HG02588 (cell line): ENCODE measurements at regions not wholly inside any gene's neighbourhood (a gene's known extent, or its start where the extent isn't known, plus 50 kb on each side); places are given as distances from the start of the nearest gene placed in this dataset.

Source experiments
- ATAC-seq: cut with Tn5 transposase; IDR thresholded peaks from one replicate; pipeline ENCODE4 v1.9.1; 2021; ENCODE audit warnings: mild to moderate bottlenecking, moderate library complexity; ENCODE audit not compliant: unreplicated experiment

DNA sequence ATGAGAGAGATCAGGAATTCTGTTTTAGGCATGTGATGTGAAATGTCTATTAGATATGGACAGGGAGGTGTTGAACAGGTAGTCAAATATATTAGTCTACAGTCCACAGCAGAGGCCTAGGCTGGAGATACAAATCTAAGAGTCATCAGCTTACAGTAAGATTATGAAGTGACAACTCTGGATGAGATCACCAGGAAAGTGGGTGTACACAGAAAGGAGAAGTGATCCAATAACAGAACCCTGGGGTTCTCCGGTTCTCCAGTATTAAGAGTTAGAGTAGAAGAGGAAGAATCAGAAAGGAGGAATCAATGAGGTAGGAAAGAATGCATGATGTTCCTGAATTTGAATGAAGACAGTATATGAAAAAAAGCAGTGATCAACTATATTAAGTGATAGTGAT, 362.3 kb downstream of the FIGN start:
- no peak for ATAC-seq

DNA sequence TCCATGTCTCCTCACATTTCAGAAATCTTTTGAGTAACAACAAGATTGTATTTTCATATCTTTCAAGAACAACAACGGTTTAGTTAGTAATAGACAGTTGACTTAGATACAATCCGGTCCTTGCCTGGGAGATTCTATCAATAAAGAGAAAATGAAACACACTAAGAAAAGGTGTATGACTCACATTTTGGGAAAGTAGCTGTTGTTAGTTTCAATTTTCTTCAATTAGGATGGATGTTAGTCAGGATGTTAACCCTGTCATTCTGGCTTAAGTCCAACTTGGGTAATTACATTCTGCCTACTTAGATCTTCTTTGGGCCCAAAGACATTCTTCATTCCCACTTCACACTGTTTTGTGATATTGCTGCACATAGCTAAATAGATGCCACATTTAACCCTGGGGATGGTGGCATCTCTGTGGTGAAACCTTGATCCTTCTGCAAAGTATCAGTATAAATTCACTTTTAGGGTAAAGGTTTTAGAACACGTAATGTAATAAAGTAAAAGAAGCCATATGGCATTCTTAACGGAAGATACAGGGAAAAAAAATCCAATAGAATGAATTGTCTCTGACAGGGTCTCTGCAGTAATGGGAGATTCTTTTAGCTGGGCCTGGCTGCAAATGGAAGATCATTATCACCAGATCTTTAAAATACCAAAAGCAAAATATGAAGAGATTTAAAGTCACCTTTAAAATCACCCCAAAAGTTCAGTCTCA, 365.5 kb downstream of the FIGN start:
- no peak for ATAC-seq

DNA sequence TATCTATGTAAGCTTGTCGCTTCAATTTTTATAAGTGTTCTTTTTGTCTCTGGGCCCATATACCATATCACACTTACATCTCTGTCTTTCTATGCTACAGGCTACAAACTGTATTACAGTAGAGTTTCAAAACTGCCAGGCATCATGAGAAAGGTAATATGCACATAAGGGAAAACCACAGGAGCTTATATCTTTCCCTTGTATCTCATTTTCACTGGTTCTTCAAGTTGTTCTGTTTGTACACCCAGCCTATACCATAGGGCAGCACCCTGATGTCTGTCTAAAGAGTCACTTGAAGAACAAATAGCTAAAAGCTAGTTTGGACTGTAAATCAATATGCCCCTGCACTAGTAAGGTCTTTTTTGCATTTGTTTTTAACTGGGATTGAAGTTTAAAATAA, 366.7 kb downstream of the FIGN start:
- no peak for ATAC-seq

DNA sequence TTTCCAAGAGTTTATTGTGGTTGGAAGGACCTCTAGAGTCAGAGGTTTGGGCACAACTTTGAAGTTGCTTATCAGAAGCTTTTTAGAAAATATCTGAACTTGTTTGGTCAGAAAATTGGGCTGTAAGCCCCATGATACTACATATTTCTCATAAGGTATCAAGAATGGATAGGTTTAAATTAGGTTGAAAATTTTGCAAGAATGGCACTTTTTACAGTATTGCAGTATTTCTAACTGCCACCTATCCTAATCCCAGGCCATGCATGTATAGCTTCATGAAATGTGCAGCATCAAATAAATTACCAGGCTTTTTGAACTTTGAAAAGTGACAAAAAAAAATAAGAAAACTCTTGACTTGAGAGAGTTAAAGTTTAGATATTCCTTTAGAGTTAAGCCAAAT, 367.2 kb downstream of the FIGN start:
- no peak for ATAC-seq

DNA sequence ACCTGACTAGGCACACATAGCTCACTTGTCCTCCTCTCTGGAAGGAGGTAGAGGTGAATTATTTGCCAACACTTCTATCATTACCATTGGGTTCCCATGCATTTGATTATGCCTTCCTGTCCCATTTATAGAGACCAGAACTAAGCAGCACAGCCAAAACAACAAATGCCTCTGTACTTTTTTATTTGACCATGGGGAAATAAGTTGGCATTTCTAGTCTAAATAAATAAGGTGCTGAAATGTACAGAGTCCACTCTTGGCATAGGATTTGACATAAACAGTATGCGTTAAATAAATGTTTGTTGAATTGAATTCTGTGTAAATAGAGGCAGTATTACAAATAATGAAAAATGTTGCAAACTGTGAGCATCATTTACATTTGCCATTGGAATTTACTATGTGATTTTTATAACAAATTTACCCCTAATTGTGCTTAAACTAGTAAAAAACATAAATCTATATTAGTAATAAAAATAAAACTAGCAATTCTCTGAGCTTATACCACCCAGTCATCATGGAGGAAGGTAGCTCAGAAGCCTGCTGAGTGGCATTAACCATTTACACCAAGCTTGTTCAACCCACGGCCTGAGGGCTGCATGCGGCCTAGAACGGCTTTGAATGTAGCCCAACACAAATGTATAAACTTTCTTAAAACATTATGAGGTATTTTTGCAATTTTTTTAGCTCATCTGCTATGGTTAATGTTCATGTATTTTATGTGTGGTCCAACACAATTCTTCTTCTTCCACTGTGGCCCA, 367.8 kb downstream of the FIGN start:
- ATAC-seq: no peak

DNA sequence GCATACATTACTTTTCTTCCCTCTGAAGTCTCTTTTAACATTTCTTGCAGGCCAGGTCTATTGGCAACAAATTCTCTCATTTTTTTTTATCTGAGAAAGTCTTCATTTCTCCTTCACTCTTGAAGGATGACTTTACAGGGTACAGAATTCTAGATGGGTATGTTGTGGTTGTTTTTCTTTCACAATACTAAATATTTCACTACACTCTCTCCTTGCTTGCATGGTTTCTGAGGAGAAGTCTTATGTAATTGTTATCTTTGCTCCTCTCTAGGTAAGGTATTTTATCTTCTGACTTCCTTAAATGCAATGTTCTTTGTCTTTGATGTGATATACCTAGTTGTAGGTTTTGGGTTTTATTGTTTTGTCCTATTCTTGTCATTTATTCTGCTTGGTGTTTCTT, 371.1 kb downstream of the FIGN start:
- ATAC-seq: no peak

DNA sequence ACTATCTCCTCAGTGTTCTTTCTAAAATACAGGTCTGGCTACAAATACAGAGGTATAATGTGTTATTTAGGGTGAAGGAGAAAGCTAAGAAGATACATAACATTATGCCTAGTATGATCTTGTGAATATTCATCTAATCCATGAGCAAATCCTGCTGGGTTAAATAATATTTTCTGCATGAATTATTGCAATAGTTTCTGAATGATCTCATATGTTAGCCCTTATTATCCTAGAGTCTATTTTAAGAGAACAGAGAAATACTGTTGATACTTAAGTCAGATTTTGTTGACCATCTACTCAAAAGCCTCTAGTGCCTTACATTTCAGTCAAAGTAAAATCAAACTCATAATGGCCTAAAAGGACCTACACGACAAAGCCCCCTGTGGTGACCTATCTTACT, 382.3 kb downstream of the FIGN start:
- ATAC-seq: no peak

DNA sequence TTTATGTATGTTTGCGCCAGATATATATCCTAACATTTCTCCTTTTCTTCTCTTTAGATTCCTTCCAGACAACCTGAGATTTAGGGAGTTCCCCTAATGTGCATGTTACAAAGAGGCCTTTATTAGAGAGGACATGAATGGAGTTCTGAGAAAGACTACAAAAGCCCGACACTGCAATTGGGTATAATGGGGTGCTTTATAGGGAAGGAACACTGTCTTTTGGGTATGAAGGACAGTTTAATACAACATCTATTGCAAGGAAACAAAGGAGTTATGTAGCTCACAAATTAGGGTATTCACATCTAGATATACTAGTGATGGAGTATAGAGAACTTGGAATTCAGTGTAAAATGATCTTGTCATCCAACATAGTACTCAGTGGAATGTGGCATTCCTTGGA, 383.8 kb downstream of the FIGN start:
- ATAC-seq: no peak

DNA sequence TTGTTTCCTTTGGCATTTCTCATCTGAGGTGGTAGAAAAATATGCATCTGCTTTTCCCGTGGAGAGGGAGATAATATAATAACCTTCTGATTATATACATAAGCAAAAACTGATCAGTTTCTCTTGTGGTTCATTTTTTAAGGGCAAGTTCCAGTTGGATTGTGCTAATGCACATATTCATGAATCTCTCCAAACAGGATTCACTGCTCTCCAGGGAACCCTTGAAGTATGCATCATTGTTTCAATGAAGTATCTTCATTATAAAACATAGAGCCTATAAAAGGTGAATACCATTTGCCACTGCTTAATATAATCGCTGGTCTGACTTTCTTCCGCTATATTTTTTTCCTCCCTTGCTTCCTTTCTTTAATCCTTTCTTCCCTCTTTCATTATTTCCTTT, 384.7 kb downstream of the FIGN start:
- no peak for ATAC-seq

DNA sequence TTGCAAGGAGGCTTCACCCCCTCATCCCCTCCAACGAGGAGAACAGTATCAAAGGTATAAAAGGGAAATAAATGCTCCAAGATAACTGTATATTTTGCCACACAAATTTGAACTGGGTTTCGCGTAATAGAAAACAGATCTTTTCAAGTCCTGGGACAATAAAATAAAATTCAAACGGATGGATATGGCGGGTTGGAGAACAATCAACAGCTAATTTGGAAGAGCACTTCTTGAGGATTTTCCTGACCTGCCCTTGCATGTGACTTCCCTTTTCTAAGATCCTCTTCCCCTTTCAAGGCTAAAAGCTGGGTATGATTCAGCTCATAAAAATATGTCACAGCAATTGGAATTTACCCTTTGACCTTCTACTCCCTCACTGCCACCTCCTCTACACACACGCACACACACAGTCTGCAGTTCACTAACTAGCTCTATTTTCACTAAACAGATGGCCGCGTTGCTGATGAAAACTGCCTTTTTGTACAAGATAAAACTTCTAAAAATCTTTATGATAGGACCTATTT, 386.9 kb downstream of the FIGN start:
- ATAC-seq: no peak

DNA sequence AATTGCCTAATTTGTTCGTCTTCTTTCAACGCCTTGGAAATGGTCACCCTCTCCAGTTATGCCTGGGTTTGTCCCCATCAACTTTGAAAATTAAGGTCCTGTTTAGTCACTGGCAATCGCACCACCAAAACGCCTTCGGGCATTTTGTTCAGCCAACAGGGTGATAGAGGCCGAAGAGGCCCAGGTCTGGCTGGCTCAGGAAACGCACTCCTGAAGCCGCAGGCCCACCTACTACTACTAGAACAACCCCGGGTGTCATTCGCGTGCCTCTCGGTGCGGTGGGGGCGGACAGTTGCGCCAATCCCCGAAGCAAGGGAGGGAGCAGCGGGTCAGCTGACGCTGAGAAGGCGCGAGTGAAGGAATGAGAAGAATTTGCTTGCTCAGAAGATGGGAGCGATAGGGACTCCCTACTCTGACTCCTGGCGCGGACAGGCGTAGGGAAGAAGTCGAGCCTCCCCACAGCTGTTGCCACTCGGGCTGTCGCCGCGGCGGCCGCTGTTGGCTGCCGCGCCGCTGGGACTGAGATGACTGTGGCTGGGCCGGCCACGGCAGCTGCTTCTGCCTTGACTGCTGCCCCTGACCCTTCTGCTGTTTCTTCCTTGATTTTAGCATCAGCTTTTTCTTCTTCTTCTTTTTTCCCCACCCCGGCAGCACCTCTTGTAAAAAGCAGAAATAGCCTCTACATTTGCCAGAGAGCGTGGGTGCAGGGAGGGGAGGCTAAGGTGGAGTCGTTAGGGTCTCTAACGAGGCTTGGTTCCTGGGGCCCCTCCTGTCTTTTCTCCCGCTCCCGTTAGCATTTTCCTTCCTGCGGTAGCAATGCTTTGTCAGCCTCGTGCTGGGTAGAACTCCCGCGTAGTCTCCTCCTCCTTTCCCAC, 387.6 kb downstream of the FIGN start:
- no peak for ATAC-seq

DNA sequence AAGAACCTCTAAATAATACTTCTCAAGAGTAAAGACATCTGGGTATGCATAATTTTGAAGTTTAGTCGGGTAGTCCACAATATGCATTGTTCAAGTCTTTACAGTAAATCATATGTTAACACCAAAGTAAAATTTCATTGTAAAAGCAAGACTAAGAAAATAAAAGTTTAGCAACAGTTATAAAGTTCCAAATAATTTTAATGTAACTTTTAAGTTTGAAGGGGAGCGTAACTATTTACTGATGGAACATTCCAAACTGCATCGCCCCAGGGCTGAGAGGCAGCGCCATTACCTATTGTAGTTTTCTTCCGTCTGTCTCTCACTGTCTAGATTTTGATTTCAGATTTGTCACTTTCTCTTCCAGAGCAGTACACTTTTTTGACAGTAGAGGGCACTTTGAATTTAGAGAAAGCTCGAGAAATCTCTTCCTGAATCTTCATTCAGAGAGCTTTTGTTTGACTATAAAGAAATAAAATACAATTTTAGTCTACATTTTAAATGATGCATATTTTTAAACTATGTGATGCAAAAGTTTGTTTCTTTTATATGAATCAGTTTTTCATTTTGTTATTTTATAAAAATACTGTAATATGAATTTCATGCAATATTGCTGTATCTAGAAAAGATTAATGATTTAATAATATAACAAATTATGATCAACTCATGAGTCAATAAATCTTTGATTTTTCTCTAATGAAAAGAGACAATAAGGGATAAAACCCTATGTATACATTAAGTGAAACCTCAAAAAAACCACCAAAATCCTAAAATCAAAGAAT, 389.8 kb downstream of the FIGN start:
- ATAC-seq: no peak

DNA sequence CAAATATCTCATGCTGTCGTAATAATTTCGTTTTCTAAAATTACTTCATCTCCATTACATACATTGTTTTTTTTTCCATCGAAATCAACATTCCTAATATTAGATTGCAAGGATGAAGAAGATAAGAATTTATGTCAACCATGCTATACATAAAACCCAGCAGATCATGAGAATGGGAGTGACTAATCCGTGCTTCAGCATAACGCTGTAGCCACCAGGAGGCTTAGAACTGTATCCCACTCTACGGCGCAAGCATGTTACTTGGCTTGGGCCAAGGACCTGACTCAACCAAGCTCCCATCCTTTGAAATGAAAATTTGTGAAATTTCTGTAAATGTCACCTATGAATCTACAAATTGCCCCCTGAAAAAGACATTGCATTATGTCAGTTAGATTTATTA, 392.5 kb downstream of the FIGN start:
- ATAC-seq: no peak

DNA sequence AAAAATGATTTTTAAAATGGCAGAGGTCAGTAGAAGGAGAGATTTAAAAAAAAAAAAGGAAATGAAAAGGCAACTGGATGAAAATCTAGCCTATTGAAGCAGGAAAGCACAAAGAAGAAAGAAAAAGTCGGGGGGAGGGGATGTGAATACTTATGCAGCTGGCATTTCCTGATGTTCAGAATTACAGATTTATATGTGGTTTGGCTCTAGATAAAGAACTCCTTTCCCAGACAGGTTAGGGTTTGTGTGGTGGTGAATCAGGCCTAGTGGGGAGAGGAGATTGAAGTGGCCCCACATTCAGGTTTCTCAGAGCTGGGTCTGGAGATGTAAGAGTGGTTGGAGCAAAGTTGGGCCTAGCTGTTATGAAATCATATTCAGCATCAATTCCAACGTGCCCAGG, 394.4 kb downstream of the FIGN start:
- ATAC-seq: no peak

DNA sequence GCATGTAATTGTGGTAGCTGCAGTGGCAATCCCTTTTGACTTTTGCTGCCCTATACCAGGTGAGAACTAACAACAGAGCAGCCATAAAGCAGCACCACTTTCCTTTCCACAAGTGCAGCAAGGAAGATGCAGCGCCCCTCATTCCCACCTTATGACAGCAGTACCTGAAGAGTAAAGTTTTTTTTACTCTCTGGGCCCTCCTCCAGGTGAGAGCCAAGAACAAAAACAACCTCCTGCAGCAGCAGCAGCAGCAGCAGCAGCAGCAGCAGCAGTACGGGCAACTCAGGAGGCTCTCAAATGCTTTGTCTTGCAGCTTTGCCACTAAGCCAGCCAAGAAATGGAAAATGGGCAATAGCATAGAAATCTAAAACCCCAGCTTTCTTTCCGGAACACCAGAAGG, 397.5 kb downstream of the FIGN start:
- no peak for ATAC-seq

DNA sequence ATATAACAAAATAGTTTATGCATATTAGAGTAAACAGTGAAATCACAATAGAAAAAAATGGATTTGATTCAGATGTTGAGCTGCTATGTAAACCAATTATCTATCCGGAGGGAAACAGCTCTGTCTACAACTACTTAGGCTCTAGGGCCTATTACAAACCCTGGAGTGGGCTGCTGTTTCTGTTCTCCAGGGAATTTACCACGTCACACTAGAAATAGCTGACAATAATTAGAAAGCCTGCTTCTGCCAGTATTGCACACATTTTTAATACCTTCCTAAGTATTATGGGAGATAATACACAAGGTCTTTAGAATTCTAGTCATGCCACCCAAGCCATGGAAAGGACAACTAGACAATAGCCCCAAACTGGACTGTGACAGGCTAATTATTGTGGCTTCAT, 411.1 kb downstream of the FIGN start:
- no peak for ATAC-seq

DNA sequence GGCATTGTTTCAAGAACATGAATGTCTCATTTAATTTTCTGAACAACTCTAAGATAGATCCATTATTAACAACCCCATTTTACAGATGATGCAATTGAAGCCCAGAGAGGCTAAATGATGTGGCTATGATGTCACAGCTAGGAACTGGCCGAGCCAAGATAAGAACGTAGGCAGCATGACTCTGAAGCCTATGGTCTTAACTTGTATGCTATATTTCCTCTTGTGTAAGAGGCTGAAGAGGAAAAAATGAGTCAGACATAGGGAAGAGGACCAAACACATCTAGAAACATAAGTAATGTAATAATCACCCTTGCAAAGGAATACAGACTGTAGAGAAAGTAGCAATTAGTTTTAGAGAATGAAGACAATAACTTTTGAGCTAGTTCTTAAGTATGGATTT, 416.8 kb downstream of the FIGN start:
- no peak for ATAC-seq

DNA sequence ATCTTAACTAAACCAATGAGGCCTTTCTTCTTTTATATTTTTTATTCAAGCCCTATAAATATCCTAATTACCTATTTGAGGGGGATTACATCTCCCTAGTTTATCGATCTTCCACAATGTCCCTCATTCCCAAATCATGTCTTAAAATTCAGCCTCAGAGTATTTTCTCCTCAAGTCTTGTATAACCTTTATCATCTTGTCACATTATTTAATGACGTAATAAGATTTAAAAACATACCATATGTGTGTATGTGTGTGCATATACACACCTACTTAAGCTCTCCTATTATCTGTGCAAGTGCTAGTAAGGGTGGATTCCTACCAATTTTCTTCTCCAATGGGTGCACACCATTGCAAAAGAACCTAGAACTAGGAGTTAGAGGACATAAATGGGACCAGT, 421.1 kb downstream of the FIGN start:
- ATAC-seq: no peak

DNA sequence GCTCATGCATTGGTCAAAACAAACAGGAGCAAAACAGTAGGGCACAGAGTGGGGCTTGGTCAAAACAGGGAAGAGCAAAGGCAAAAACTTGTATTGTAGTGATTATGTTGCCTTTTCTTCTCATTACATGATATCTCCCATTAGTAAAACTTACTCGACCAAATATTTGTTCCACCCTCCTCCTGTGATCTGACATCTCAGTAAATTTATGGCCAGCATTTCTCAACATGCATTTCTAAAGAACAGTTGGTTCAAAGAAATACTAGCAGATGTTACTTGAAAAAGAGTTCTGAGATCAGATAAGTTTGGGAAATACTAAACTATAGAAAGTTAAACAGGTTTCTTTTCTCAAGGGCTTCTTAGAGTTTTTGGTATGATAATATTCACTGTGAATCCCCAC, 423.1 kb downstream of the FIGN start:
- ATAC-seq: no peak

DNA sequence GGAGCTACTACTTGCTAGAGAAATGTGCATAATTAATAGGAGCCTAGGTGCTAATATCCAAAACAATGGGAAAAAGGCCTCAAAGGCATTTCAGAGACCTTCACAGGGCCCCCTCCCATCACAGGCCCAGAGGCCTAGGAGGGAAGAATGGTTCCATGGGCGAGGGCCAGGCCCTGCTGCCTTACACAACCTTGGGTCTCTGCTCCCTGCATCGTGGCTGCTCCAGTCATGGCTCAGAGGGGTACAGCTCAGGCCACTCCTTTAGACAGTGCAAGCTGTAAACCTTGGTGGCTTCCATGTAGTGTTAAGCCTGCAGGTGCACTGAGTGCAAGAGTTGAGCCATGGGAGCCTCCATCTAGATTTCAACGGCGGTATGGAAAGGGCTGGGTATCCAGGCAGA, 429.2 kb downstream of the FIGN start:
- no peak for ATAC-seq

DNA sequence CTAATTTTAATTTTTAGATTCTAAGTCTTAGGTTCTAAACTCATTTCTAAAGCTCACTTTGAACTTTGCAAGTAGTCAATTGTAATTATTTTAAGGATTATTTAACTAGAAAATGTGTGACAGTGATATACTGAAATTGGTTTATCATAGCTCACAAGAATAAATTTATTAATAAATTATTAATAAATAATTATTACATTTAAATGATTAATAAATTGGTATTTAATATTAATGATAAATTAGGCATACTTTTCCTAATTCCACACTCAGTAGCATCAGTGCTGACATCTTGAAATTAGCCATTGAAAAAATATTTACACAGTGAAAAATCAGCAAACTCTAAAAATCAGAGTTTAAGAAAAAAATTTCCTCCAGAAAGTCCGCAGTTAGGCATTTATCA, 433.7 kb downstream of the FIGN start:
- ATAC-seq: no peak
